ENCODE measurements at regions not wholly inside any gene's neighbourhood (a gene's known extent, or its start where the extent isn't known, plus 50 kb on each side); places are given as distances from the start of the nearest gene placed in this dataset.

DNA sequence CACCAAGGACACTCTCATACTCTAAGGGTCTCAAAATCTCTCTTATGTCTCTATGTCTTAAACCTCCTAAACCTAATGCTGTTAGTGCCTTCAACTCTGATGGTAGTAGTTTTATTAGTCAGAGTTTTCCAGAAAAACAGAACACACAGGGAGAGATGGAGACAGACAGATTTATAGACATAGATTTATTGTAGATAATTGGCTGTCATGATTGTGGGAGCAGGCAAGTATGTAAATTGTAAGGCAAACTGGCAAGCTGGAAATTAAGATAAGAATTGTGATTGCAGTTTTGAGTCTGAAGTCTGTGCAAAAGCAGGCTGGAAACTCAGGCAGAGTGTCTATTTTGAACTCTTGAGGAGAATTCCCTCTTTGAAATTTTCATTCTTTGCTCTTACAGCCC is 96.3 kb upstream of the ROBO1 start:
- TF ChIP-seq EZH2 (IDR thresholded peaks at IDR 0.05; ENCODE audit: insufficient read depth, poor library complexity, severe bottlenecking) = no peak
- no peak for TF ChIP-seq EZH2phosphoT487 (IDR thresholded peaks at IDR 0.05; ENCODE audit: insufficient read depth, low read depth)
